Activated CD4-positive, alpha-beta T cell treated with anti-CD3 and anti-CD28 coated beads, Interleukin-2, amount 50 U/mL, for 24 hours (primary cell): ENCODE measurements at regions not wholly inside any gene's neighbourhood (a gene's known extent, or its start where the extent isn't known, plus 50 kb on each side); places are given as distances from the start of the nearest gene placed in this dataset.
A peak's percentile ranks its signal among the peaks of the same experiment; 100 is the strongest.
"Not testable (repeated sequence)": the region's sequence is repeated elsewhere in the genome, so short reads cannot be mapped to it uniquely, and the experiment has no call there.

Experiments used
- DNase-seq, 2 donors: peaks; one replicate each; pipeline ENCODE4 v3.0.0-alpha.2; 2020; ENCODE audit warnings: low read depth in 1 of 2, low spot score in 1 of 2

DNA sequence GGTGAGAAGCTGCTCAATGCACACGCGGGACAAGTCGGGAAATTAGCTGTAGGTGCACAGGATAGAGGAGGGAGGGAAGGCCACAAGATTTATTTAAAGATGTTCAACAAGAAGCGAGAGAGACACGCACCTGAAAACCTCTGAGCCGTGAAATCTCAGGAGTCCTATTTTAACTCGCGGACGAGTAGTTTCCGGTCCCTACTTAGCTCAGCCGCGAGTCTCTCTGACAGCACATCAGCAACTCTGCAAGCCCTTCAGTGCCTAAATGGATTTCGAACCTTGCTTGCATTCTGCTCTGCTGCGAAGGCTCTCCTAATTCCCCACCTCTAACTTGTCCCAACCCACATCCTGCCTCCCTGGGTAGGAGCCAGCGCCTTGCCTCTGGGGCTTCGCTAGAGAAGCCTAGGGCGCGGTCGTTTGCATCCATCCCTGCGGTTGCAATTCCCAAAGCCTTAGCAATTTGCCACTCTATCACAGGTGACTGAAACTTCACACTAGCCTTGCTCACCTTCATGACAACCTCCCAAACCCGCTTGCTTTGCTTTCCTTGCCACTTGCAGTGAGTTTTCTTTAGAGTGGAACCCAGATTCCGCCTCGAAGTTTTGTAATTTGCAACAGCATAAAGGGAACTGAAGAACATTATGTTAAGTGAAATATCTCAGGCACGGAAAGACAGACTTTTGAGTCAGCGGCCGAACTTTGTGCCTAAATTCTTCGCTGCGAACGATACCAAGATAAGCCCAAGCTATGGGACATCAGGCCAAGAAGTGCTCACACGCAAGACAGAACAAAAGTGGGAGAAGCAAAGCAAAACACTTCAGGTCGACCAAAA, 202.8 kb downstream of the KDM5D start:
- no peak for DNase-seq

DNA sequence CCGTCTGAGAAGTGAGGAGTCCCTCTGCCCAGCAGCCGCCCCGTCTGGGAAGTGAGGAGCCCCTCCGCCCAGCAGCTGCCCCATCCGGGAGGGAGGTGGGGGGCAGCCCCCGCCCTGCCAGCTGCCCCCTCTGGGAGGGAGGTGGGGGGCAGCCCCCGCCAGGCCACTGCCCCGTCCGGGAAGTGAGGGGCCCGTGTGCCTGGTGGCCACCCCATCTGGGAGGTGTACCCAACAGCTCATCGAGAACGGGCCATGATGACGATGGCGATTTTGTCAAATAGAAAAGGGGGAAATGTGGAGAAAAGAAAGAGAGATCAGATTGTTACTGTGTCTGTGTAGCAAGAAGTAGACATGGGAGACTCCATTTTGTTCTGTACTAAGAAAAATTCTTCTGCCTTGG, 208.8 kb downstream of the KDM5D start:
- DNase-seq = not testable (repeated sequence)

DNA sequence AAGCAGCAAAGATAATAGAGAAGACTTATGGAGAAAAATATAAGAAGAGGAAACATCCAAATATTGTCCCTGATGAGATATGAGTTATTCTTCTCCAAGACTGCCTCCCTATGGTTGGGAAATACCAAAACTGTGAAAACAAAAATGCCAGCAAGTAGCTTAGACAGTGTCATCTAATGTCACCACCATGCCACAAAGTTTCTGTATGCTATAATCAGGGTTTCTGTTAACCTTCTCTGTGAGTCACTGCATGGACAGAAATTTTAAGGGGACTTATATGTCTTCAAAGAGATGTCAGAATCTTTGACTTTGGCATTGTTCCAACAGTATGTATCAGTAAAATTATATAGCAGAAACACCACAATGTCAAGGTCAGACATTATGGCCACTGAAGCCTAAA, 222.6 kb downstream of the KDM5D start:
- DNase-seq = no peak

DNA sequence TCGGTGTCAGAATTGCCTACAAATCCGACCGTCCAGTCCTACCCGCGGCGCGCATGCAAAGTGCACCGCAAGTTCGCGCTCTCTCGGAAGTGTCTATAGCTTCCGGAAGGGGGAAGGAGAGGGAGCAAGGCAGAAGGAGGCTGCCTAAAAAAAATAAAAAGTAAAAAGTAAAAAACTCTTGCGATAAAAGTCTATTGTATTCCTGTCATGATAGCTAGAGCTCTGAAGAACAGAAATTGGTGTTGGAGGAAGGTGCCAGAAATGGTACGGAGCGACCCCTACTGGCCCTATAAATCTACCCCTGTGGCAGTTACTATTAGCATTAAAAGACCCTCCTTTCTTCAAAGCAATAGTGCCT, 241.5 kb downstream of the KDM5D start:
- DNase-seq = no peak

DNA sequence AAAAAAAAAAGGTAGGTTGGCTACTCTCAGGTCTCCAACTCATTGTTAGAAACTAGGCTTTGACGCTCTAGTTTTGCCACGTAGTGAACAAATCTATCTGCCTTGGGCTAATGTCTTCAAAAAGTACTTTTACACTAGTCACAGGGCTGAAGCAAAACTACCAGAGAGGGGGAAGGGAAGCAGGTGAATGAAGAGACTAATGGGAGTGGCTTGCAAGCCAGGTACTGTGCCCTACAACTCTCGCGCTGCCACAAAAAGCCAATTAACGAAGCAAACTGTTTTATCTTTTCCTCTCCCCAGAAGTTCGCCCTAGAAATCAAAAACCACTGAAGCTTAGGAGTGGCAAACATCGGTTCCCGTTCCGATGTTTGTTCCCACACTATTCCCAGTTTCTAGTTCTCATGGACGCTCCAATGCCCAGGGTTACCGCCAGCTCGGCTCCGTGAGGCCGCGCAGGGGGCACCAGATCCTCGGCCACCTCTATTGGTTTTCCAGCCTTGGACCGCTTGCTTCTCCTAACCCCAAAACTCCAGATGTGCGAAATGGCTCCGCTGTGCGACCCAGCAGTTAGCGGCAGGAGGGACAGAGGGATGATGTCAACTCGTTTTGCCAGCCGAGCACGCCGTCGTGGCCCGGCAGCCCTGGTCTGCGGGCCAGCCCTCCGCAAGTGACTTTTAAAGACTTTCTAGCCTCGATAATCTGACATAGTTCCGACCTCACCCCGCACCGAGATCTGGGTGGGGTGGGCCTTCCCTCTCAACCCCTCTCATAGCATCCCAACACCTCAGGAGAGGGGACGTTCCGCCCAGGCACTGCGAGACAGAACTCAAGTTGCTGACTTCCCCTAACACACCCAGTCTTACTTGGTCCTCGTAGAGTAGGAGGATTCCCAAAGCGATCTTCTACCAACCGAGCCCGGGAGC, 242.1 kb downstream of the KDM5D start:
- no peak for DNase-seq

DNA sequence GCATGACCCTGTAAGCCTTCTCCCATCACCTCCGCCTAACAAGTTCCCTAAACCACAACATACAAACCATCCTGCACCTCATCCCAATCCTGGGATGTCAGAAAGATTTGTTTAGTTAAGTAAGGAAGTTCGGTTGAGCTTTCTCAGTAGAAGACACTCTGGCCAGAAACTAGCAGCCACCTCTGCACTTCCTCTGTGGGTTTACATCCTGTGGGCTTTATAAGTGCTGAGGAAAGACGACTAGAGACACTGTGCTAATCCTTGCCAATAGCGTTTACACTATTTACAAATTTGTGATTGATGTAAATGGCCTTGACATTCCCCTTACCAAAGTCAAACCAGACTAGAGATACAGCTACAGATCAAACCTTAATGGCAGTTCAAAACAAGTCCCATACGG, 246.0 kb downstream of the KDM5D start:
- no peak for DNase-seq

DNA sequence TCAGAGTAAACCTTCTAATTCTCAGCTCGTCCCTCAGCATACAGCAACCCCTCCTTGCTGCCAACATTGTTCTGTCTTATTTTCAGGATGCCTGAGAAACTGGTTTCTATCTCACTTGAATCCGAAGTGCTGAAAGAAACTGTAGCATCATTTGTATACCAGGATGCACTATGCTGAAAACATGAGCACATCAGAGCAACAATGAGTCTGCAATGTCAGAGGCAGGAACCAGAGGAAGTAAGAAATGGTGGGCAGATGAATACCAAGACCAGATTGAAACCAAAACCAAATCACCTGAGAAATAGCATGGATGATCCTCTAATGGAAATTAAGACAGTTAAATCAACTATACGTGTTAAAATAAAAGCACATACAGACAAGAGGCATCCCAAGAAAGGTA, 257.0 kb downstream of the KDM5D start:
- no peak for DNase-seq

DNA sequence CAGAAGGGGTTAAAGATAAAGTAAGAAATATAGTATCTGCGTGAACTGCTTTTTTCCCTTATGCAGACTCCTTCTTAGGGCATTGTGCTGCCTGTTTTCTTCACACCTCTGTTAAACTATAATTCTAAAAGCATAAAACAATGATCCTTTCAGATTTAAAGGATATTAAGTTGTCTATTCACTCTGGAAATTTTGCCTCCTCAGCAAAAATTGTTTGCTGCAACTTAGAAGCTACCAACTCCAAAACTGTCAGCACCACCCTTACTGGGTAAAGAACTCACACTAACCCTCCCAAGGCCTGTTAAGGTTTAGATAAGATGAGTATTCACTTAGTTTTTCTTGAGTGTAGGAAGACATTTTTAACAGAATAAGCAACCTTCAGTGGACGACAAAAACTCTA, 259.5 kb downstream of the KDM5D start:
- DNase-seq = no peak

DNA sequence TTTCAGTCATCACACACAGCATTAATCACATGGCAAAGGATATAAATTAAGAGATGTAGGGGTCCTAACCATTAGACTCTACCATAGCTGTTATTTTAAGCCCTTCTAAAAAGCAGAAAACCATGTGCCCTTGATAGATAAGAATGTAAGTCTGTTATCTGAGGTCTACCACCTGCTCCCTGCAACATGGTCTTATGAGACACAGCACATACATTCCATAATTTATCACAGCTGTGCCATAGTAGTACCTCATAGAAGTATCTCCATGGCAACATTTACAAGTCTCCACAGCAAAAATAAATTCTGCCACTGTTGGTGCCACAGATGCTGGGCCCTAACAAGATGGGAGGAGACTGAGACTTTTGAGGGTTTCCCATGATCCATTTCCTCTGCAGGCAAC, 265.4 kb downstream of the KDM5D start:
- no peak for DNase-seq

DNA sequence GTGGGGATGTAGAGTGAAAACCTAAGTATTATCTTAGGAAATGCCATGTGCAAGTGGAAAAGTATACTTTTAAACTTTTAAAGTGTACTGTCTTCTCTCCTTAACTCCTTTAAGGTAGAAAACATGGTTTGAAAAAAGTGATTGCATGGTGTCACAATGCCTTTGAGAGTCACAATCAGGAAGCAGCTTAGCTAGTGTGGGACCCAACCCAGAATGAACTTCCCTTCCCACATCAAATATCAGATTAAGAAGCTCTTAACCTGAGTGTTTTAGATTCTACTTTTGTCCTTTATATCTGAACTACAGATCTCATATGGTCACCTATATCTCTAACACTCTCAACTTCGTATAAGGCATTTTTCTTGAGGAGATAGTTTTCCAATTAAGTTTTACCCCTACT, 266.6 kb downstream of the KDM5D start:
- no peak for DNase-seq

DNA sequence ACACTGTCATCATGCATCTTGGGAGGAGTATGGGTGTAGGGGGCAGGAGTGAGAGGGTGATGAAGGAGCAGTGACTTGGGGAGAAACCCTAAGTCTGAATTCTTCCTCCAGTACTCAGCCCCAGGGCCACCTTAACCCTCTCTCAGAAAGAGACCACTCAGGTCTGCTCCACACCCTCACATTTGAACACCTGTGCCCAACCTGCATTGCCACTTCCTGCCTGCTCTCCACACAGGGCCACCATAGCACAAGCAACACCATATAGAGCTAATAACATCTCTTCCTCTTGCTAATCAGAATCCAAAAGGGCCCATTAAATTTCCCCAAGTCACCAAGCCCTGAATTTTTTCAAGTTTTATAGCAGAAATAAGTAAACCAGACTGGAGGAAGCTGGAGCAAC, 278.7 kb downstream of the KDM5D start:
- no peak for DNase-seq

DNA sequence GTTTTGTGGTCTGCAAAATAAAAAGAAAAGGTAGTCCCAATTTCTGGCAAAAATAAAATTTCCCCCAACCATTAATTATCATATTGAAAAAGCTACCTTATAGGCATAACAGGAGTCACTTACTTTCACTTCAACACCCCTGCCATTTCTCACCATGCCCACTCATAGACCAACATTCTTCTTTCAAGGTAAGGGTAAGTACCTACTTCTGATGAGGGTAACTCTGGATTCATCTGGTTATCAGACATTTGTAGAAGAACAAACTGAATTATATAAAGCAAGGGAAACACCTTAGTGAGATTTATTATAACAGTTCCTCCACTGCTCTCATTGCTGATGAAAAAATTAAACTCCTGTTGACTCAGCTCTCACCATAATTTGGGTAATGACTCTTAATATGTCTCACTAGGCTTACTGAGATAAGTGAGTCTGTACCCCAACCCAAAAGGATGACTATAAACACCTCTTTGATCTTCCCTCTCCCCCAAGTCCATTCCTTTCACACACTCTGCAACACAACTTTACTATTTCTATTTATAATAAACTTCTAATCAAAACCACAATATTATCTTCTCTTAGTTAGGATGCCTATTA, 287.6 kb downstream of the KDM5D start:
- DNase-seq = no peak

DNA sequence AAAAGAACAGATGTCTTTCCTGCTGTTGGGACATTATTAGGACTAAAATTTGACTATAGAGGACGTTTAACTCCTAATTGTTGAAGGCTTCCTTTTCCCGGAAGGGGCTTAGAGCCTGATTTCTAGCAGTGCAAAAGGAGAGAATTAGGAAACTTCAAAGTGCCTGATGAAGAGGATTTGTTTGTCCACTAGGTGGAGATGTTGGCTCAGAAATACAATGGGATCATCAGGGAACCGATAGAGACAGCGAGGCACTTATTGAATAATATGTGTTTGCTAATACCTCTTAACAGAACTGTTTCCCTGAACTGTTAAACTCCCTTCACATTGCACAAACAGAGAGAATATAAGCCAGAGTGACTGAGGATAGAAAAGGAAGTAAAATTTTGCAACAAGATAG, 311.5 kb downstream of the KDM5D start:
- DNase-seq = peak in 1 of 2 donors; percentile 21

DNA sequence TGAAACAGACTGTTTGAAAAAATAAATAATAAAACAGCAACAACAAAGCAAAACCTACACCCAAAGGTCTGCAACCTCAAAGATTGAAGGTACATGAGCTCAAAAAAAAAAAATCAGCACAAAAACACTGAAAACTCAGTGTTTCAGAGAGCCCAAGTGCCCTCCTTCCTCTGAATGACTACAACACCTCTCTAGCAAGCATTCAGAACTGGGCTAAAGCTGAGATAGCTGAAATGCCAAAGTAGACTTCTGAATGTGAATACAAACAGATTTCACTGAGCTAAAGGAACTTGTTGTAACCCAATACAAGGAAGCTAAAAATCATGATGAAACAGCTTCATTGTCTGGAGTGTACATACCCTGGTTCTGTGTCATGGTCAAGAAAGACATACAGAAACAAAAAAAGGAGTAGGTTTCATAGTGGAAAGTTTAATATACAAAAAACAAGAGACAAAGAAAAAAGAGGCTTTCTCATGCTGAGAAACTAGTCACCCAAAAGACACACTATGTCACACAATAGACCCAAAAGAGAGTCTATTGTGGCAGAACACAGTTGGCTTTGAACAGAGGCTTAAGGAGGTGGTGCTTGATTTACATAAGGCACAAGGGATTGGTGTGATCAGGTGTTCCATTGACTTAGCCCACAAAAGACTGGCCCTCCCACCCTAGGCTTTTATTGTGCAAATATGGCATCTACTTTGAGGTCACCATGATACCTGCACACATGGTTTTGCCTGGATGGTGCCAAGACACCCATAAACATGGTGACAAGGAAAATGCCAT, 316.6 kb downstream of the KDM5D start:
- no peak for DNase-seq

DNA sequence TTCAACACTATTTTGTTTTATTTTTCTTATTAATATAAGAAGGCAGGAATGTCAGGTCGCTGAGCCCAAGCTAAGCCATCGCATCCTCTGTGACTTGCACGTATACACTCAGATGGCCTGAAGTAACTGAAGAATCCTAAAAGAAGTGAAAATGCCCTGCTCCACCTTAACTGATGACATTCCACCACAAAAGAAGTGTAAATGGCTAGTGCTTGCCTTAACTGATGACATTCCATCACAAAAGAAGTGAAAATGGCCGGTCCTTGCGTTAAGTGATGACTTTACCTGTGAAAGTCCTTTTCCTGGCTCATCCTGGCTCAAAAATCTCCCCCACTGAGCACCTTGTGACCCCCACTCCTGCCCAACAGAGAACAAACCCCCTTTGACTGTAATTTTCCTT, 317.3 kb downstream of the KDM5D start:
- not testable (repeated sequence) for DNase-seq

DNA sequence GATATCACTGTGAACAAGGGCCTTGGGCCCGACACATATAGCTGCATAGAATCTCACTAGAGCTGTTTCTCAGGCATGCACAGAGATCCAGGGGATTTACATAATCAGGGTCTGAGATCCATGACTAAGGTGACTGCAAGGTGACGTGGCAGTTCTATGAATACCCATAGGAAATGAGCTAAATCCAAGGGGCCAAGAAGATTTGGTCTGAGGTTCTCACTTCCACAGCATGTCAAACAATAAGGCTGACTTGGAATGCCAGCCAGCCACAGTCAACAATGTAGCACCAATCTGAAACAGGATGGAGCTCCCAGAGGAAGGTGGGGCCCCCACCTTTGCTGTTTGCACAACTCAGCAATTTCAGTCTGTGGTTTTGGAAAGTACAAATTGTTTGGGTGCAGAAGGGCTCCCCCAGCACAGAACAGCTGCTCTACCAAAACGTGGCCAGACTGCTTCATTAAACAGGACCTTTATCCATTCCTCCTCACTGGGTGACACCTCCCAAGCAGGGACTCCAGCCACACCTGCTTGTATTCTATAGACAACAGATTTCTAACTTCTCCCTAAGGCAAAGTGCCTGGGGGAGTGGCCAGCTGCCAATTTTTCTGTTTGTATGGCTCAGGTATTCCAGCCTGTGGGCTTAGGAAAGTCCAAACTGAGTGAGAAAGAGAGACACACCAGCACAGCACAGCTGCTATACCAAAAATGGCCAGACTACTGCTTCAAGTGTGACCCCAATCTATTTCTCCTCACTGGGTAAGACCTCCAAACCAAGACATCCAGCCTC, 333.4 kb downstream of the KDM5D start:
- no peak for DNase-seq

DNA sequence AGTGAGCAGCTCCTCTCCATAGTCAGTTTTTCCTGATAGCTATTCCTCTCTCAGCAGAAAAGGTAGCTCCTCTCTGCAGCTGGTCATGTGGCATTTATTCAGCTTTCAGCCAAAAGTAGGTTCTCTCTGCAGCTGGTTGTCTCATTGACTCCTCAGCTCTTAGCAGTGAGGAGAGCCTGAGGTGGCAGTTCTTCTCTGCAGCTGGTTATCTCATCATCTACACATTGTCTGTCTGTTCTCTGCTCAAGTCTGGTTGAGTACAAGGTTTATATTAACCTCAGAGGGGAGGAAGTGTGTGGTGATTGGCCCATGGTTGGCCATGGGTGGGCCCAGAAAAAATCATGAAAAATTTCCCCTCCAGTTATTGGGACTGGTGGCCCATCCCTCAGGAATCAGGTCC, 338.3 kb downstream of the KDM5D start:
- DNase-seq = no peak

DNA sequence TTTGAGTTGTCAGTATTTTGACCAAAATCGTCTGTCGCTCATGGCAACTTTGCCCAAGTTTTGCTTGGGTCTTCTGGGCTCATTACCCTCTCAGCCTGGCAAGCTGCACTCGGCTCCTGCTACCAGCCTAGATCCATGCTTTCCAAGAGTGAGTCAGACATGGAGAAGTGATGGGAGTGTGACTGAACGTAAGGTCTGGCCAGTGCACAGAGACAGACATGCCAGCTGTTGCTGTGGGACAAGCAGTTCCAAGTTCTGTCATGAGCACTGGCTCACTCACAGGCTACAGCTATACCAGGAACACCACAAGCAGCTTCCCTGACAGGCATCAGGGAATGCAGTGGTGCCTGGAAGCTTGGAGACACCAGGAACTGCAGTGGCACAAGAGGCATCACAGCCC, 338.9 kb downstream of the KDM5D start:
- no peak for DNase-seq

DNA sequence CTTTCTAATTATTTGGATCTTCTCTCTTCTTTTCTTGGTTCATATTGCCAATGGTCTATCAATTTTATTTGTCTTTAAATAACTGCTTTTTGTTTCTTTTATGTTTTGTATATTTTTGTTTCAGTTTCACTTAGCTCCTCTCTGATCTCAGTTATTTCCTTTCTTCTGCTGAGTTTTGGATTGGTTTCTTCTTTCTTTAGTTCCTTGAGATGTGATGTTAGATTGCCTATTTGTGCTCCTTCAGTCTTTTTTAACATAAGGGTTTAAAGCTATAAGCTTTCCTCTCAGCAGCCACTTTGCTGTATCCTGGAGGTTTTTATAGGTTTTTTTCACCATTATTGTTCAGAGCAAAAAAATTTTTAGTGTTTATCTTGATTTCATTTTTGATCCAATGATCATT, 351.6 kb downstream of the KDM5D start:
- DNase-seq = no peak

DNA sequence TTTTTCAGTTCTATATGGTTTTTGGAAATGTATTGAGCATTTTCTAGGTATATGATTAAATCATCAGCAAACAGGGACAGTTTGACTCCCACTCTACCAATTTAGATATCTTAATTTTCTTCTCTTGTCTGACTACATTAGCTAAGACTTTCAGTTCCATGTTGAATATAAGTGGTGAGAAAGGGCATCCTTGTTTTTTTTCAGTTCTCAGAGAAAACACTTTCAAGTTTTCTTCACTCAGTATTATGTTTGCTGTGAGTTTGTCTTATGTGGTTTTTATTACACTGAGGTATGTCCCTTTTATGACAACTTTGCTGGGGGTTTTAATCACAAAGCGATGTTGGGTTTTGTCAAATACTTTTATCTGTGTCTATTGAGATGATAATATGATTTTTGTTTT, 352.6 kb downstream of the KDM5D start:
- DNase-seq = no peak
